ENCODE measurements at regions not wholly inside any gene's neighbourhood (a gene's known extent, or its start where the extent isn't known, plus 50 kb on each side); places are given as distances from the start of the nearest gene placed in this dataset.
A peak's percentile ranks its signal among the peaks of the same experiment; 100 is the strongest.

- peaks cover 6% of the 10 kb centered on the region for H3K4me1 ChIP-seq
- no peaks in the 10 kb centered on the region for H3K27me3 ChIP-seq
- no peak for DNase-seq
- no peak for TF ChIP-seq CTCF (IDR thresholded peaks at IDR 0.05; ENCODE audit: low read depth, low read length)
- no peak overlapping the region for H3K4me3 ChIP-seq (ENCODE audit: low read depth, low read length)
- no peaks in the 10 kb centered on the region for H3K36me3 ChIP-seq
- H3K9me3 ChIP-seq: no peaks in the 10 kb centered on the region
Observed at GRCh38 chr21:43354666-43355065, 72.3 kb downstream of the SIK1 start.

GRCh38 chr21:43354026-43354420, 72.9 kb downstream of the SIK1 start:
- H3K27me3 ChIP-seq: no peaks in the 10 kb centered on the region
- no peak for TF ChIP-seq CTCF (IDR thresholded peaks at IDR 0.05; ENCODE audit: low read depth, low read length)
- H3K4me3 ChIP-seq (ENCODE audit: low read depth, low read length): no peak overlapping the region
- no peaks in the 10 kb centered on the region for H3K36me3 ChIP-seq
- peaks cover 6% of the 10 kb centered on the region for H3K4me1 ChIP-seq
- DNase-seq: no peak
- no peaks in the 10 kb centered on the region for H3K9me3 ChIP-seq

GRCh38 chr21:43353282-43354025, 73.5 kb downstream of the SIK1 start:
- peaks cover 6% of the 10 kb centered on the region for H3K4me1 ChIP-seq
- DNase-seq: no peak
- TF ChIP-seq CTCF (IDR thresholded peaks at IDR 0.05; ENCODE audit: low read depth, low read length): no peak
- no peaks in the 10 kb centered on the region for H3K9me3 ChIP-seq
- no peak overlapping the region for H3K4me3 ChIP-seq (ENCODE audit: low read depth, low read length)
- H3K27me3 ChIP-seq: no peaks in the 10 kb centered on the region
- no peaks in the 10 kb centered on the region for H3K36me3 ChIP-seq

- Histone ChIP-seq H3K4me1 (peaks cover 6% of the 10 kb centered on the region), H3K36me3 (no peaks in the 10 kb centered on the region), H3K27me3 (no peaks in the 10 kb centered on the region), H3K4me3 (ENCODE audit: low read depth, low read length) (no peak overlapping the region), H3K9me3 (no peaks in the 10 kb centered on the region)
- TF ChIP-seq CTCF (IDR thresholded peaks at IDR 0.05; ENCODE audit: low read depth, low read length): no peak
- peak; percentile 34 for DNase-seq
Observed at GRCh38 chr21:43352568-43353281, 74.2 kb downstream of the SIK1 start.

GRCh38 chr21:43352154-43352537, 74.8 kb downstream of the SIK1 start:
- TF ChIP-seq CTCF (IDR thresholded peaks at IDR 0.05; ENCODE audit: low read depth, low read length): no peak
- Histone ChIP-seq H3K27me3 (no peaks in the 10 kb centered on the region), H3K9me3 (no peaks in the 10 kb centered on the region), H3K36me3 (no peaks in the 10 kb centered on the region), H3K4me1 (peaks cover 6% of the 10 kb centered on the region), H3K4me3 (ENCODE audit: low read depth, low read length) (no peak overlapping the region)
- no peak for DNase-seq
